ENCODE measurements at regions not wholly inside any gene's neighbourhood (a gene's known extent, or its start where the extent isn't known, plus 50 kb on each side); places are given as distances from the start of the nearest gene placed in this dataset.

GRCh38 chr2:14273650-14274049, 358.9 kb upstream of the LRATD1 start:
- ATAC-seq (no peak), DNase-seq (ENCODE audit: low read depth in 1 of 2, low spot score in 1 of 2) (no peak), FAIRE-seq (no peak)
- no peak overlapping the region for H3K27ac ChIP-seq
- no peaks in the 10 kb centered on the region for H3K4me1 ChIP-seq
- ChIA-PET CTCF (no interaction called here), POLR2A (no interaction called here)
- no peak for TF ChIP-seq HEYL (CRISPR knock-in tag; IDR thresholded peaks at IDR 0.05)
- TF ChIP-seq HMGXB4 (CRISPR knock-in tag; IDR thresholded peaks at IDR 0.05; ENCODE audit: borderline replicate concordance) = no peak
- peak; percentile 29 for TF ChIP-seq MAFK (IDR thresholded peaks at IDR 0.05; ENCODE audit: partially characterized antibody)
- TF ChIP-seq HOXB5 (CRISPR knock-in tag; IDR thresholded peaks at IDR 0.05) = no peak
- no peak for TF ChIP-seq E2F6 (IDR thresholded peaks at IDR 0.05; ENCODE audit: borderline replicate concordance, low read depth)
- WGBS (ENCODE audit: missing lambda C conversion rate) = 2% methylated on average over 1 of the region's 1 CpG
- H3K4me3 ChIP-seq = no peak overlapping the region
- no peak overlapping the region for H3K4me2 ChIP-seq
- peaks cover 17% of the 10 kb centered on the region for H3K9me3 ChIP-seq

GRCh38 chr2:14284244-14284643, 348.3 kb upstream of the LRATD1 start:
- ChIA-PET CTCF (interaction anchor here (1.3 kb wide), 1 partner anchor 8 kb away, joined by 4 read pairs; no protein-coding TSS in a partner anchor), POLR2A (no interaction called here)
- TF ChIP-seq ZSCAN20 (CRISPR knock-in tag; IDR thresholded peaks at IDR 0.05) (no peak), KDM1A (IDR thresholded peaks at IDR 0.05; ENCODE audit: low read depth) (no peak), E2F6 (IDR thresholded peaks at IDR 0.05; ENCODE audit: borderline replicate concordance, low read depth) (no peak), HEYL (CRISPR knock-in tag; IDR thresholded peaks at IDR 0.05) (no peak), MAZ (IDR thresholded peaks at IDR 0.05; ENCODE audit: borderline replicate concordance, low read depth, low read length) (no peak), GATA3 (IDR thresholded peaks at IDR 0.05; ENCODE audit: borderline replicate concordance) (no peak), FOSB (CRISPR knock-in tag; IDR thresholded peaks at IDR 0.05) (no peak), EP300 (IDR thresholded peaks at IDR 0.05) (no peak), ATOH8 (CRISPR knock-in tag; IDR thresholded peaks at IDR 0.05; ENCODE audit: low read depth) (no peak), CTCF (IDR thresholded peaks at IDR 0.05) (no peak), JUNB (IDR thresholded peaks at IDR 0.05) (no peak), CHD4 (IDR thresholded peaks at IDR 0.05; ENCODE audit: borderline replicate concordance) (no peak), NFE2L2 (conservative IDR thresholded peaks at IDR 0.05; ENCODE audit: low read length) (no peak), RARB (CRISPR knock-in tag; IDR thresholded peaks at IDR 0.05) (no peak), BCL3 (IDR thresholded peaks at IDR 0.05) (no peak), RAD21 (conservative IDR thresholded peaks at IDR 0.05 in 1 of 2, IDR thresholded peaks at IDR 0.05 in 1 of 2) (no peak), EHF (CRISPR knock-in tag; IDR thresholded peaks at IDR 0.05) (no peak), MAFK (IDR thresholded peaks at IDR 0.05; ENCODE audit: partially characterized antibody) (no peak), SMC3 (IDR thresholded peaks at IDR 0.05) (no peak)
- H3K9me3 ChIP-seq = peaks cover 15% of the 10 kb centered on the region; the same call in 1 of the 3 replicates
- ATAC-seq = no peak
- no peak overlapping the region for H3K4me2 ChIP-seq
- H3K4me1 ChIP-seq = no peaks in the 10 kb centered on the region
- H3K27ac ChIP-seq = no peak overlapping the region
- DNase-seq (ENCODE audit: low read depth in 1 of 2, low spot score in 1 of 2) = no peak
- FAIRE-seq = no peak
- H3K4me3 ChIP-seq = no peak overlapping the region

Measured in A549 (cell line).